GM19468 (cell line): ENCODE measurements at regions not wholly inside any gene's neighbourhood (a gene's known extent, or its start where the extent isn't known, plus 50 kb on each side); places are given as distances from the start of the nearest gene placed in this dataset.
"Not testable (repeated sequence)": the region's sequence is repeated elsewhere in the genome, so short reads cannot be mapped to it uniquely, and the experiment has no call there.

Experiments
- ATAC-seq: cut with Tn5 transposase; IDR thresholded peaks from one replicate; pipeline ENCODE4 v1.9.1; 2021; ENCODE audit warnings: mild to moderate bottlenecking, moderate library complexity, moderate number of reproducible peaks; ENCODE audit not compliant: unreplicated experiment; ENCODE audit errors: extremely low read depth

DNA sequence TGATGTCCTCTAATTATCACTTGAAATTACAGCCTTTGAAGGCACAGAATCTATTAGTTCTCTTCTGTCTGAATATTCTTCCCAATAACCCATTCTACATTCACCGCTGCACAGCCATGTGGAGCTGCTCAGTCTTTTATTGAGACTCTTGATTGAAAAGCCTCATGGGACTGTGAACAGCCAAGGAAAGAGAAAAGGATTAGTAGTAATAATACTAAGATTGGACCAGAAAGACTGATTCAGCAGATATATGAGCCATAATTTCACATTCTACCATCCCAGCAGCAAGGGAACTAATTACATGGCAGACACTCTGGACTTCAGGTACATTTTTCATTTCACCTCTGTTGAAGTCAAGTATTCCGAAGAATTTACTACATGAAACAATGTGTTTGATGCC lies 2471.7 kb downstream of the ARAP2 start:
- ATAC-seq: no peak

GRCh38 chr4:33780952-33781791 lies 2463.1 kb downstream of the ARAP2 start:
- ATAC-seq: no peak

DNA sequence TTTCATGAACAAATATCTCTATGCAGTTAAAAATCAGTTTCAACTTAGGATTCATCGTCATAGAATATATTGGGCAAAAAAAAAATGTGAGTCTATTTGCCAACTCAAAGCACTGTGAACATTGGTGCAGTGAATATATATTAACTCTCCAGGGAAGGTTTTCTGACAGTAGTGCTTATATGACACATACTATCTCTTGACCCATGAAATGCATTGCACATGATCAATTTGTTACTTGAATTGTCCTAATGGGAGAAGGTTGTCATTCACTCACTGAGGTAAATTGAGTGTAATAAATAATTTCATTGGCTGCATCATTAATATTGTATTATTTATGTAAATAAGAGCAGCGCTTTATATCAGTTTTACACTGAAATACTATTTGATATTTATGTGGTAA lies 2458.5 kb downstream of the ARAP2 start:
- ATAC-seq: no peak

DNA sequence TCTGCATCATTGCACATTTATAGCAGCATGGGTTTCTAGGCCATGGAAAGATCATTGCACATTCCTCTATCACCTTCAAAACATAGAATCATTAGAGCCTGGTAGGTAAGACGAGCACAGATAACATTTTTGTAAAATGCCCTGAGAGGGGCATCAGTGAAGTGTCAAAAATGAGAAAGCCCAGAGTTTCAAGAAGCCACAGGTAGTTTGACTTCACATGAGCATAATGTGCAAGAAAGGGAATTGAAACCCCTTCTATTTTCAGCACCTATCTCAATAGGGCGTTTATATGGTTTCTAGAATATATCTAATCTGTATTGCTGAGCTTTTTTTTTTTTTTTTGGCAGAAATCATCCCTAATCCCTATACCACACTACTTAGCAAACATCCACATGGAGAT lies 2441.7 kb downstream of the ARAP2 start:
- ATAC-seq: no peak

DNA sequence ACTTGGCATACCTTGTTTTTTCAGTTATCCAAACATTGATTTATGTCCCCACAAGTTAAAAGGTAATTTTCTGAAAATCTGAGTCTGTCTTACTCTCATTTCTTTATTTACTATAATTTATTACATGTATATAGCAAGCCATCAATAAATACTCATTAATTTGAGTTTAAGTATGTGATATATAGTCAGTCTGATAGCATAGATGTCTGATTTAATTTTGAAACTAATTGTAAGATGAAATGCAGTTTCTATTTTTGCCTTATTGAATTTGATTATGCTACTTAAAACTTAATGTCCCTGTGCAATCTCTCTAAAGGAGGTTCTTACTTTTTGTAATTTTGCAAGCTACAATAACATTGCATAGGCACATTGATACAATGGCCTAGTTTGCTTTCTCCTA lies 2418.6 kb downstream of the ARAP2 start:
- ATAC-seq: no peak

DNA sequence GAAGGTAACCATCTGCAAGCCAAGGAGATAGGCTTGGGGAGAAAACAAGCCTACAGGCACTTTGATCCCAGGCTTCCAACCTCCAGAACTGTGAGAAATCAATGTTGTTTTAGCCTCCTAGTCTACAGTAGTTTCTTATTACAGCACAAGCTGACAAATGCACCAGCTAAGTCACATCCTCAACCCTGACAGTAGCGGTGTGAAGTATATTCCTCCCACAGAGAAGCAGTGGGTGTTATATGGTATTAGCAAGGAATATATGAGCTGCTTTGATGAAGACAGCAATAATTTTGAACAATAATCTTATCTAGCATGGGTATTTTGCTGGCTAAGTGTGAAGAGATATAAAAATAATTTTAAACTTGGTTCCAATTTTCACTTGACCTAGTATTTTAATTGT lies 2415.0 kb downstream of the ARAP2 start:
- ATAC-seq: not testable (repeated sequence)

DNA sequence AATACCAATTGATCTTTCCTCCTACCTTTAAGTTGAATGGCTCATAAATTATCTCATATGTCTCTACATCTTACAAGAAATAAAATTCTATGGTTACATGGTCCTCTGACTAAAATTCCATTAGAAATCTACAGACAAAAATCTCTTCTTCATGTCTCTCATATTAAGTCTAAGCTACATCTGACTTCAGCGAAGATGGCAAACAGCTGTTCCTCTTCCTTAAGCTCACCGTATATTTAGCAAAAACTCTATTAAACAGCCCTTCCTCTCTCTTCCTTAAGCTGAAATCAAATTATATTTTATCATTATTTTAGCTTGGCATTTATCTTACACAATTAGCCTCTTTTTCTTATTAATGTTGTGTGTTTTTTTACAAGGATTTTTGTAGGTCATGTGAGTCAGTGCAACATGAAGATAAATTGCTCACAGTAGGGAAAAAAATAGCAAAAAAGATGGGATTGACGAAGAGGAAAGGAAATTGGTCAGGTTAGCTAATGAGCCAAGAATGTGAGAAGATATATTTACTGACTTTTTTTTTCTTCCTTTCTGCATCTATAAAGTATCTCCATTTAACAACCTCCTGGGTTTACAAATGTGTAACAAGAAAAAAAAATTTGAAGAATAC lies 2412.8 kb downstream of the ARAP2 start:
- no peak for ATAC-seq

GRCh38 chr4:33835764-33836163 lies 2408.6 kb downstream of the ARAP2 start:
- ATAC-seq: not testable (repeated sequence)

DNA sequence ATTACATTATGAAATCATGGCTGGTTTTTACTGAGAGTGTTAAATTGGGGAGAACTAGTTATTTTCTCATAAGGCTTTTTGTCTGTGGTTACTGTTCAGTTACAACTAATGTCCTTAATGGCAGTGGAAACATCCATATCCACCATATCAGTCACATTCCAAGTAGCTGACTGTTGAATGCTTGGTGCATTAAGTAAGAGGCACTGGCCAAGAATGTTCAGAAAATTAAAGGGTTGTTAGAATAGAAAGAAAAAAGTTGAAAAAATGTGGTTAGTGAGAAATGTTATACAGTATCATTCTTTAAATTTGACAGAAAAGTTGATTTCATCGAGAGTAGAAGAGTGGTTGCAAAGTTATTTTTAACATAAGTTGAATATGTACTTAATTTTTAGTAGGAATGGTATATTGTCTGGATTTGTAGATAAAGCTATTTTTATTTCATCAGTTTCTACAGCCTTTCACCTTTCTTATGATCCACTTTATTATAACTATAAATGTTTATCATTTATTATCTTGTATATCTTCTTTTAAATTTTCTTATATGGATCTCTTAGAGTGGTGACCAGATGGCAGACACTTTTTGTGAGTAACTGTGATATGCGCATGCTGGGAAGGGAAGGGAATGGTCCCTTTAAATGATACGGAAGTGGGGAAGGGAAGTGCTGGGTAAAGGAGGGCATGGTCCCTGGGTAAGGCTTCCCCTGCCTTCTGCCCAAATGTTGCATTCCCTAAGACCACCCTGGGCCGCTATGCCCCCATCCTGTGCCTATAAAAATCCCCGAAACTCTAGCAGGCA lies 2407.1 kb downstream of the ARAP2 start:
- no peak for ATAC-seq

- ATAC-seq: no peak
Observed at GRCh38 chr4:33841120-33841519, 2403.2 kb downstream of the ARAP2 start.

GRCh38 chr4:33850371-33850902 lies 2393.9 kb downstream of the ARAP2 start:
- ATAC-seq: no peak

DNA sequence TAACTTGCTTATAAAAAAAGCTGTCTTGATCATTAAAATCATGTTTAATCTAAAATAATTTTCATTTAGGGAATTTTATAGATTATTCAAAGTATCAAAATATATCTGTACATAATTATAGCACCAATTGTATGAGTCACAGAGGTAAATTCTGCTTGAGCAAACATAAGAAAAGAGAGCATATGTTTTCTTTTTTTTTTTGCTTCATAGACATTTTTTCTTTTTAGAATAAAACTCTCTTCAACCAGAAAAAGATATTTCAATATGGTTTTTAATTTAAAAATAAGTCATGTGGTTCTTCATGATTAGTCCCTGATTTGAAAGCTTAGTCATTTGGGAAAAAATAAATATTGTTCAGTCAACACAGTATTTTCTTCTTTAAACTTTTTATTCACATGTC lies 2390.6 kb downstream of the ARAP2 start:
- ATAC-seq: not testable (repeated sequence)

DNA sequence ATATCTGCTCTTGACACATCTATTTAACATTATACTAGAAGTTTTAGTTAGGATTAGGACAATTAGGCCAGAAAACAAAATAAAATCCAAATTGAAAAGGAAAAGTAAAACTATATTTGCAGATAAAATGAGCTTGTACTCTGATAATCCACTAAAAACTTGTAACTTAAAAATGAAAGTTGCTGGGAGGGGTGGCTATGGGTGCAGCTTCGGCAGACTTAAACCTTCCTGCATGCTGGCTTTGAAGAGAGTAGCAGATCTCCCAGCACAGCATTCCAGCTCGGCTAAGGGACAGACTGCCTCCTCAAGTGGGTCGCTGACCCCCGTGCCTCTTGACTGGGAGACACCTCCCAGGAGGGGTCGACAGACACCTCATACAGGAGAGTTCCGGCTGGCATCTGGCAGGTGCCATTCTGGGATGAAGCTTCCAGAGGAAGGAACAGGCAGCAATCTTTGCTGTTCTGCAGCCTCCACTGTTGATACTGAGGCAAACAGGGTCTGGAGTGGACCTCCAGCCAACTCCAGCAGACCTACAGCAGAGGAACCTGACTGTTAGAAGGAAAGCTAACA lies 2379.9 kb downstream of the ARAP2 start:
- ATAC-seq: no peak

DNA sequence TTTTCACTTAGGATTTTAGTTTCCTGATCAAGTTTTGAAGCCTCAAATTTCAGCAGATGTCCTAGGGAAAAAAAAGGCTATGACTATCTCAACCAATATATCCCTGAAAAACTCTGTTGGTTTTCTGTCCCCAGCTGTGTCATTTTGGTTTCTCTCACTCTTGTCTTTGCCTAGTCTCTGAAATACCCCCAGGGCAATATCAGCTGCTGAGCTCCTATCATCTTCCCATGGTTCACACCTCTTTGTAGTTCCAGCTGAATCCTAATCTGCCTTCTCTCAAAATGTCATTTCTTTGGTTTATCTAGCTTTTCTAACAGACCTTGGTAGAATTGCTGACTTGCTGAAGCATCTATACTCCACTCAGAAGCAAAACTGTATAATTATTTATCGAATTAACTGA lies 2370.5 kb downstream of the ARAP2 start:
- no peak for ATAC-seq

- no peak for ATAC-seq
Observed at GRCh38 chr4:33878710-33879109, 2365.6 kb downstream of the ARAP2 start.

DNA sequence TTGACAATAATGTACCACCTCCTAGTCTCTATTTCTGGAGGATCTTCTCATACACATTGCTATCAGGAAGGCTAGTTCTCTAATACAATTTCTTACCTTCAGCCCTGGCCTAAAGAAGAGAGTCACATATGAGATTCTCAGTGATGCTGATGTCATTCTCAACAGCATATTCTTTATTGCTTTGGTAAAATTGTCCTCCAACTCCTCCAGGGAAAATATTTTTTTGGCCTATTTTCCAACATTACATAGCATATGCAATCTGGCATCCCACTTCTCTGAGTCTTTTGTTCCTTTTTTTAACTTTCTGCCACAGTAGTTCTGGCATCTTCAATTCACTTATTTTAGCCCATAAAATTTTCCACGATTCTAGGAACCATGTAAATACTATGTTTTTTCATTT lies 2363.1 kb downstream of the ARAP2 start:
- no peak for ATAC-seq

DNA sequence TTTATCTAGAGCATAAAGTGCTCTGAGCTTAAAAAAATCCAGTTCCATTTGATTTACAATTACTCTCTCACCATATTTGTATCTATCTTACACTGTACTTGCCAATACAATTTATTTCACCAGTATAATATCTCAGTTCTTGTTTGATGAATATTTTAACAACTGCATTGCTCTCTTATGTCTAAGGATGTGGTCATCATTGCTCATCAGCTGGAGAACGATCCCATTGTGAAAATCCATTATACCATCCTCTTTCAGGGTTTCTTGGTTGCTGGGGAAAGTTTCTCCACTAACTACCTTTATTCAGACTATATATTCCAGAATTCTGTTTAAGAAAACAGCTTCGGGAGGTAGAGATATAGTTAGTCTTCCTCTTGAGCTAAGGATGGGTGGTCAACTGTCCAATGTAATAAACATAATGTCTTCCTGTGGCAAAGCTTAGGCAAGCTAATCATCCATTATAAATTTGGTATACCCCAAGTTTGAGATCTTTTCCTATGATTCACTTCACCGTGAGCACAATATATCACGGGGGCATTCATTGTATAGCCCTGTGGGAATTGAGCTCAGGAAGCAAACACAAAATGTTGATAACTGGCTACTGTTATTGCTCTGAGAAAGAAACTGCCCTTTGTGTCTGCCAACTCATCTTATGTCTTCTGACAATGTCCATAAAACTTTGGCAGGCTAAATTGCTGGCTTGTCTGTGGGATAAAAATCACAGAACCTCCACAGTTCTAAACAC lies 2361.9 kb downstream of the ARAP2 start:
- ATAC-seq: no peak

DNA sequence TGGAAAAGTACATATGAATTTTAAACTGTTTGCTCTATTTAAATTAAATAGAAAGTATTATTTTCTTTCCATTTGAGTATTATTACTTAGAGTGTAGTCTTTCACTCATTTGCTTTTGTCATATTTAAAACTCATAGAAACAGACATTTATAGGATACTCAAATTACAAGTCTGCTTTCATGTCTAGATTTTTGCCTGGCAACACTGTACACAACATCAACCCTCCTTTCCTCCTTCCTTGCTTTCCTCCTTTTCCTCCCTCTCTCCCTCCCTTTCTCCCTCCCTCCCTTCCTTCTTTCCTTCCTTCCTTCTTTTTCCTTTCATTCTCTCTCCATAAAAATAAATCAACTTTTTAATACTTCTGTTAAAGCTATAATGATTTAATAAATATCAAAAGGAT lies 2361.2 kb downstream of the ARAP2 start:
- ATAC-seq: no peak

DNA sequence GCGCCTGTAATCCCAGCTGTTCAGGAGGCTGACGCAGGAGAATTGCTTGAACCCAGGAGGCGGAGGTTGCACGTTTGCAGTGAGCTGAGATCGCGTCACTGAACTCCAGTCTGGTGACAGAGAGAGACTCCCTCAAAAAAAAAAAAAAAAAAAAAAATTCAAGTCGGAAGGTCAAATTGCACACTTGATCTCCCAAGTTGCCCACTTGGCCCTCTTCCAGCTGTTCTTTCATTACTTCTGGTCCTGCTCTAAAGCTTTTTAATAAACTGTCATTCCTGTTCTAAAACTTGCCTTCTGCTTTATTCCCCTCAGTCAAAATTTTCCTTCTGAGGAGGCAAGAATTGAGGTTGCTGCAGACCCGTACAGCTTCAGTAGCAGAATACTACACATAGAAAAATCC lies 2358.0 kb downstream of the ARAP2 start:
- ATAC-seq: no peak

- no peak for ATAC-seq
Observed at GRCh38 chr4:33890841-33891240, 2353.5 kb downstream of the ARAP2 start.
